Activated CD8-positive, alpha-beta memory T cell treated with anti-CD3 and anti-CD28 coated beads for 1 hour (primary cell): ENCODE measurements at regions not wholly inside any gene's neighbourhood (a gene's known extent, or its start where the extent isn't known, plus 50 kb on each side); places are given as distances from the start of the nearest gene placed in this dataset.

ENCODE experiments used
- DNase-seq, 2 donors: peaks; one replicate each; pipeline ENCODE4 v3.0.0-alpha.2; 2020; ENCODE audit warnings: low read depth in 1 of 2; ENCODE audit errors: extremely low read depth in 1 of 2

DNA sequence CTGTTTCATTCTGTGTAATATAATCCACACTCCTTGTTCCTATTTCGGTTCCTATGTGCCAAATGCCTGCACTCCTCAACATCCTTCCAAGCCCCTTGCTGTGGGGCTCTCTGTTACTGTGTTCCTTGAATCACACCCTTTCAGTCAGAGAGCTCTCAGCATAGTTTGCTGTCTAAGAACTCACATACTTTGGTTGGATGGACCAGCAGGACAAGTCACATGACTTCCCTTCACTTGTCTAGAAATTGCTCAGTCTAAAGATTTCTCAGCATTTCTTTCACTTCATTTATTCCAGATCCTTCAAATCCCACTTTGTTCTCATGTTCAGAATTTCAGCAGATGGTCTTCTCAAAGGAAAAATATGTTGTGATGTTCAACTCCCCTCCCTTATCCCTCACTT, 203.5 kb upstream of the PFN2 start:
- DNase-seq: no peak

DNA sequence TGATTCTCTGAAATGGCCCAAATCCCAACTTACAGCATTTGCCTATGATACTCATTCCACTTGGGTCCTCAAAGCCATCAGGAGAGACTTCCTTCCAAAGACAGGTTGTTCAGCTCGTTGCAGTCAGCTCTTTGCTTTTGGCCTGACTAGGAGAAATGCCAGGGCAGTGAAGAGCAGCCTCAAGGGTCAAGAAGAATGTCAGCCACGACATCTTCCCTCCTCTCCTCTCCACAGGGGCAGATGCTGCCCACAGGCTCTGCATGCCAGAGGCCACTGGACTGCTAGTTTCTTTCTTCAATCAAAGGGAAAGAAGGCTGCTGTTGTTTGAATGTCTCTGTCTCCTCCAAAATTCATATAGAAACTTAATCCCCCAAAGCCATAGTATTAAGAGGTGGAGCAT, 201.7 kb upstream of the PFN2 start:
- DNase-seq: no peak

DNA sequence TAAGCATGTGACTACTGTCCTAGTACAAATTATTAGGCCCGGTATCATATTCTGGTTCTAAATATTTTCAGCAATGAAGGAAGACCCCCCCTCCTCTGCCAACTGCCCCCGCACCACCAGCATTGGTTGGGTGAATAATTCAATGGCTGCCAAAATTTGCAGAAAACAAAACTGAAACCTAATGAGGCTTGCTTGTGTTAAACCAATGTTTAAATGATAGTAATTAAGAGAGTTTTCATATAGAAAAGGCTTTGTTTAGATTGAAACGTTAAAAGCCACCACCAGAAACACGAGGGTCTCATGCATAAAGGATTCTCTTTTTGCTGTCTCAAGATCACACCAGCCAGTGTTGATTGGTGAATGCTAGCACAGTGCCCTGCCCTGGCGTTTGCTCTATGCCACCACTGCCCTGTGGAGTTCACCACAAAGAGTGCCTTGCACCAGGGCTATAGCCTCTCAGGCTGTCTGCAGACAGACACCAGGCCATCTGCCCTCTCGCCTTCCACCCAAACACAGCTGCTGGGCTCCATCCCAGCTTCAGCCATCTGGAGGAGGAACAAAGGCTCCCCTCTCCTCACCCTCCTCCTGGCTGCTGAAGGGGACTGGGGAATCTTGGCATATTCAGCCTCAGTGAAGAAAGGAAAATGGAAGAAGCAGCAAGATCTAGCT, 200.3 kb upstream of the PFN2 start:
- no peak for DNase-seq

DNA sequence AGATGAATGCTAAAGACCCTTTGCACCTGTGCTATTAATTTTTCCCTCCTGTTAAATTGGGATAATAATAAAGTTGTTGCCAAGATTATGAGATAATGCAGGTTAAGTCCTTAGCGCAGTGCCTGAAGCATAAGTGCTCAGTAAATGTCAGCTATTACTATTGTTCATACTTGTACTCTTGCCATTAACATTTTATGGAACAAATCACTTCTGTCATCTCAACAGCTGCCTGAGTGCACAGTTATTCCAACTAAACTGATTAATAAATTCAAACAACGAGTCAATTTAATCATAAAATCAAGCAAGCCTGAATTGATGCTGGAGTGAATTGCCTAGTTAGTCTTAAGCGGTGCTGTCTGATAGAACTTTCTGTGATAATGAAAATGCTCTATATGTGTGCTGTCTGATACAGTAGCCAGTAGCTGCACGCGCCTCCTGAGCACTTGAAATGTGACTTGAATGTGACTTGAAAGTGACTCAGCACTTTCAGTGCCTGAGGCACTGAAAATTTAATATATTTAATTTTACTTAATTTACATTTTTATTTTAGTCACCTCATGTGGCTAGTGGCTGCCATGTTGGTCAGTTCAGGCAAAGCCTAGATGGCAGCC, 198.7 kb upstream of the PFN2 start:
- no peak for DNase-seq

DNA sequence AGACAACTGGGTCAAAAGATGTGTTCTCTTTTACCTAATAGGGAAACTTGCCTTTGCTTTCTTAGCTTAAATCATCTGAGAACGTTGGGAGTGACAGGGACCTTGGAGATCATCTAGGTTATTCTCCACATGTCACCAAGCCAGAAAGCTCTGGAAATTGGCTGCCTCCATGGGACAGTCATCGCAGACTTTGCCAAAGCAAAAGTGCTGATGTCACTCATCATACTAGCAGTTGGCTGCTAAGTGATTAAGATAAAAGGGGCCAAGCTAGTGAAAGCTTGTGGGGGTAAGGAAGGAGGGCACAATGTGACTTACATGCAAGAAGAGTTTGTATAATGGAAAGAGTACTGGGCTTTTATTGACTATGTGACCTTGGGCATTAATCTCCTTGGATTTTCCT, 198.0 kb upstream of the PFN2 start:
- DNase-seq: no peak

DNA sequence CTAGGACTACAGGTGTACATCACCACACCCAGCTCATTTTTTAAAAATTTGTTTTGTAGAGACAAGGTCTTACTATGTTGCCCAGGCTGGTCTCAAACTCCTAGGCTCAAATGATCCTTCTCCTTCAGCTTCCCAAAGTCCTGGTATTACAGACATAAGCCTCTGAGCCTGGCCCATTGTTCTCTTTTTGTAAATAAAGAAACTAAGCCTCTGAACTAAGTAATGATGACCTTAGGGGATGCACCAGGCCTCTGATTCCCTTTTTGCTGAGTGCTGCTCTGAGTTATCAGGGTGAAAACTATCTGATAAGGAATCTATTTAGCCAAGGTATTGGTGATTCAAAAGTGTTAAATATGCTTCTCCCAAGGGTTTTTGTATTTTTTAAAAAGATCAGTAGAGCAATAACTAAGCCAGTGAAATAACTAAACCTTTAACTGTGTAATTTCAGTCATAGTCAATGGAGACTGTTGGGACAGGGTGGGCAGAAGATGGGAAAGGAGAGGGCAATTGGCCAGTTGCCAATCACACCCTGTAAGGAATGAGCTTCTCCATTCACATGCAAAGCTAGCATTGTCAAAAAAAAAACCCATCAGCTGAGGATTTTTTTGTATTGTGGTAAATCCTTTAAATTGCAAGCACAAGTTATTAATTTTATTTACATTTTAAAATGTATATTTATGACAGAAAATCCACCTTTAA, 194.8 kb upstream of the PFN2 start:
- DNase-seq: no peak

DNA sequence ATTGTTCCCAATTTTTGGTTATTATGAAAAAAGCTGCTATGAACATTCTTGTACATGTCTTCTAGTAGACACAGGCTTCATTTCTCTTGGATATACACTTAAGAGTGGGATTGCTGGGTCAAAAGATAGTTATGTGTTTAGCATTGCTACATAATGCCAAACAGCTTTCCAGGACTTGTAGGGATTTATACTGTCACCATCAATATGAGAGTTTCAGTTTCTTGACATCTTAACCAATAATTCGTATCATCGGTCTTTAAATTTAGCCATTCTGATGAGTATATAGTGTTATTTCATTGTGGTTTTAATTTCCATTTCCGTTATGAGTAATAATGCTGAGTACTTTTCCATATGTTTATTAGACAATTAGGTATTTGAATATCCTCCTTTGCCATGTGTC, 190.3 kb upstream of the PFN2 start:
- no peak for DNase-seq

DNA sequence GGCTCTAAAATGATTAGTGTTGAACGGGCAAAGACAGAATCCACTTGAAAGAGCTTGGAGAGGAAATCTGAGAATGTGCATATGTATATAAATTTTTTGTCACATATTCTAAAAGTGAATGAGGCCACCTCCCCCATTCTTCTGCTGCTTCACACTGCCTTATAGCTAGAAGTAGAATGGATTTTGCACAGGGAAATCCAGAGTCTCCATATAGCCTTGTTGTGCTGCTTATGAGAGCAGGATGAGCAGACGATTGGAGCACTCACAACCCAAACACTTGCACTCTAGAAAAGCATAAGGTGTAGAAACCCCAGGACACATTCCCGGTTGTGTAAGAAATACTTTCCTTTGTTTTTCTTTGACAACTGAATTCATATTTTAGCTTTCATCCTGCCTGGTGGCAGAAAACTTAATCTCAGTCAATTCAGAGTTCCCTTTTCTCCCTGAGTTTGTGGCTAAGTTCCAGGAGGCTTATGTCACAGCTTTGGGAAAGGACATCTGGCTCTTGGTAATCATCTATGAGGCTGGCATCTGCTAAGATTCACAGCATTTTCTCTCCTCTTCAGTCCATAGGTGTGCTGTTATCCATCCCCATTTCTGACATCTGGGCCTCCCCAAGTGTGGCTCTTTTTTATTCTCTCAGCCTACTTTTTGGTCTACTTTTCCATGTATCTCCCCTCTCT, 188.4 kb upstream of the PFN2 start:
- no peak for DNase-seq

DNA sequence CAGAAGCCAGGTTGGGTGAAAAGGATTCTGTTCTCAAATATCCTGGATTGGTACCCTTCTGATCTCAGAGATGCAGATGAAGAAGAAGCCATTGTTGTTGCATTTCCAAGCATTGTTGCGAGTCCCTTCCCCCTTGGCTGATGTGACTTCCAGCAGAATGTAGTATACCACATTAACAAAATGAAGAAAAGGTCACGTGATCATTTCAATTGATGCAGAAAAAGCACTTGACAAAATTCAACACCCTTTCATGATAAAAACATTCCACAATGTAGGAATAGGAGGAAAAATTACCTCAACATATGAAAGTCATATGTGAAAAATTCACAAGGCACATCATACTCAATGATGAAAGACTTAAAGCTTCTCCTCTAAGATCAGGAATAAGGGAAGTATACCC, 181.9 kb upstream of the PFN2 start:
- no peak for DNase-seq

DNA sequence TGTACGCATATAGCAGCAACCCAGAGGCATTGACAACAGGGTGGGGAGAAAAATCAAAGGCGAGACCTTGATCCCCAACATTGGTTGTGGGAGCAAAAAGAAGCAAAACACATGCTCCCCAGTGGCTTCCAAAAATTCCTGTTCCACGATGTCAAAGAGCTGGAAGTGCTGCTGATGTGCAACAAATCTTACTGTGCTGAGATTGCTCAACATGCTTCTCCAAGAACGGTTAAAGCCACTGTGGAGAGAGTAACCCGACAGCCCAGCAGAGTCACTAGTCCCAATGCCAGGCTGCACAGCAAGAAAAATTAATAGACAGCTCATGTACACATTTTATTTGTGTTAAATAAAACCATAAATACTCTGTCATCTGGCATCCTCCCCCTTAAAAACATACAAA, 179.9 kb upstream of the PFN2 start:
- DNase-seq: no peak

DNA sequence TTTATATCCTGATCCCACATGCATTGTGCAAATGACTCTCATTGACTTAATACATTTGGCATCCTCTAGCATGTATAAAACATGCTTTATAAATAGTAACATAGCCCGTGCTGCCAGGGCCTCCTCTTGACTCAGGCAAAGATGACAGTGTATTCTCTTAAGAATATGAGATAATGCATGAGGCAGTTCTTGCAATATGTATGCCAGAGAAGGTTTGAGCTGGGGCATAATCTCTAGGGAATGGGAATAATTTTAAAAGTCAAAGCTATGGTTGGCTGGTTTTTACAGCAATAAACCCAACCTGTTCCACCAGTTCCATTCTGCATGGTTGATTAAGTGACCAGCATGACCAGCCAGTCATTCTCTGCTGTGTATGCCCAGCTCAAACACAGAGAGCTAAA, 179.0 kb upstream of the PFN2 start:
- DNase-seq: no peak

DNA sequence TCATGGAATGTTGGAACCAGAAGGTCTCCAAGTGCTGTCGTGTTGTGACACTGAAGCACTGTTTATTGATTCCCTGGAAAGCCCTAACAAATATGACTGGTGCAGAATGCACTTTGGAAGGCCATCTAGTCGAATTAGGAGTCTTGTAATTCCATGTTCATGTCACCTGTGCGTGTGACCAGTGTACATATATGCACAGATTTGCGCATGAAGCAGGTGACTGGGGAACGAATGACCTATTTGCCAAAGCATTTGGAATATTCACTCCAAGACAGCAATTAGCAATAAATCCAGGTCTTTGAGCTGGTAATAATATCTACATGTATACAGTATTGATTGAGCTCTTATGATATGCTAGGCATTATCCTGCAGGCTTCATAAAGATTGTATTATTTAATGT, 177.5 kb upstream of the PFN2 start:
- DNase-seq: no peak

DNA sequence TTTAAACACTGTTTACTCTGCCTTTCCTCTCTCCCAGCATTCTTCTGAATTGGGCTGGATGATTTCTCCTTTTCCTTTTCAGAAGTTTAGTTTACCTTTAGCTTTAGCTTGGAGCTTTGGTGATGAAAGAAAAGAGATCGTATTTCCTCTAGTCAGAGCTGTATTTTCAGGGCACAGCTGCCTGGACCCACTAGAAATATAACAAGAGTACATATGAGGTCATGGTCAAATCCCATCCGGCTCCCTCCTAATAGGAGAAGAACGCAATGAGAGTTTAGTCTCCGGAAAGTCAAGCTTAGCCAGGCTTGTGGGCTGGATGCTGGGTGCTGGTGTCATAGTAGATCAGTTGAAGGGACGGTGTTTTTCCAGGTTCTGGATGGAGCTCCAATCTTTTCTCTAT, 177.1 kb upstream of the PFN2 start:
- no peak for DNase-seq

DNA sequence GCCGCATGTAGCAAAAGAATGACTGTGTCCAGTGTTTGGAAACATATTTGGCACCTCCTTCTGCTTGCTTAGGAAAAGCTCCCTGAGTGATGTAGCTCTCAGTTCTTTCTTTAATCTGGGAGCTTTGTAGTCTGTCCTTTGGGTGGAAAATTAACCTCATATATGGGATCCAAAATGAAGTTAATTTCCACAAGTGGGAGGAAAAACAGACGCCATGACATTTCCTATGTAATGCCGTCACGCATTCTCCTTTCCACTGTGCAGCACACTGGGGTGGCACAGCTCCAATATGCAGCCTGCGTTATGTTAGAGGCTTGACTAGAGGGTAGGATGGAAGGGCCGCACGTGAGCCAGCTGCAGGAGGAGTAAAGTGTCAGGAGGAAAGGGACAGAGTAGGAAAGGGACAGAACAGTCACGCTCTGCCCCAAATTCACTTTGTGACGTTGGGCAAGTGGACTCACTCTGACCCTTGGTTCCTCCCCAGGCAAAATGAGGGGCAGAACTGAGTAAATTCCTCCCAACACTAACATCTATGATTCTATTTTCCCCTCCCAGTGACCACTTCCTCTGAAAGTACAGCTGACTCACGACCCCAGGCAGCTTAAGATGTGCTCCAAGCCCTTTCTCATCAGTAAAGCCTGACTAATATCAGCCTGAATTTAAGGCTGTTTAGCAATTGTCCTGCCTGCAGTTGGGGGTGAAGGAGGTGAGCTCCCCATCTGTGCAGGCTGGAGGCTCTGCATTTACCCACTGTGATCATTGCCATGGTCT, 176.5 kb upstream of the PFN2 start:
- no peak for DNase-seq

DNA sequence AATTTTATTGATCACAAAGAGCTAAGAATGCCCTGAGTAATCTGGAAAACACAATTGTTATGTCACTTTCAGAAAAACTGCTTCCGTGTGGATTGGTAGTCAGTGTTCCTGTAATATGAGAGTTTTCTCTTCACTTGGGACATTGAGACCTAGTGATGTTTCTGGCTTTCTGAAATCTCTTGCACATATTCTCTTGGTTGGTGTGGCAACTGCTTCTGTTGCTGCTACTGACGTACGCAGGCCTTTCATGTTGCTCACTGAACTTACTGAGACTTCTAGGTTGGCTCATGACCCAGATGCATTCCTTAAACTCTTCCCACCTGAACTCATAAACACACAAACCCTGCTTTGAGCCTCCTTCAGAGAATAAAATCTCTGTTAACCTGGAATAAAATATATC, 175.0 kb upstream of the PFN2 start:
- no peak for DNase-seq

DNA sequence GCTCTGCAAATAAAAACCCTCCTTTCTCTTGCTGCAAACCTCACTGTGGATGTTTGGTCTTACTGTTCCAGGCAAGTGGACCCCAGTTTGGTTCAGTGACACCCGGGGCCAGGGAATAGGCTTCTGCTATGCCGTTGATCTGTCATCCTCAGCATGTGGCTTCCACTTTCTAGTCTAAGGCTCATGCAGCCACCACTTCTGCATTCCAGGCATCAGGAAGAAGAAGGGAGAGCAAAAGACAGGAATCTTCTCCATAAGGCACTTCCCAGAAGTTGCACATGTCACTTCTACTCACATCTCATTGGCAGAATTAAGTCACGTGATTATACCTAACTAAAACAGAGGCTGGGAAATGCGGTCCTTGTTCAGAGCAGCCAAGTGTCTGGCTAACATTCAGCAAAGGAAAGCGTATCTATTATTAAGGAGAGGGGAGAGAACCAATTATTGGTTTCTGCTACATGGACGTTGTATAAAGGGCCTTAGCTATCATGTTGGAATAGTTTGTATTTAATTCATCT, 173.6 kb upstream of the PFN2 start:
- no peak for DNase-seq

DNA sequence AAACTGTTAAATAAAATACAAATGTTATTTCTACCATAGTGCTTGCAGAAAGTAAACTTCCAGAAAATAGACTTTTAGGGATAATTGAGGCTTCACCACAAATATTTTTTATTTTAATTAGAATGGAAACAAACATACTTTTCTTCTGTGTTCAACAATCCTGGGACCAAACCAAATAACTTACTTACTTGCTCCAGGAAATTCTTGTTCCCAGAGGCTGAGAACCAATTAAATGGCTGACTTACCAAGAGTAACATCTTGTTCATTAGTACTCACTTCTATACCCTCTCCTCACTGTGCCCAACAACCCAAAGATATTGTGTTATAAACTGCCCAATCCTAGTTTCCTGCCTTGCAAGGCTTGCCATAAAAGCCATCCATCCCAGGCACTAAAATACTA, 172.2 kb upstream of the PFN2 start:
- no peak for DNase-seq

DNA sequence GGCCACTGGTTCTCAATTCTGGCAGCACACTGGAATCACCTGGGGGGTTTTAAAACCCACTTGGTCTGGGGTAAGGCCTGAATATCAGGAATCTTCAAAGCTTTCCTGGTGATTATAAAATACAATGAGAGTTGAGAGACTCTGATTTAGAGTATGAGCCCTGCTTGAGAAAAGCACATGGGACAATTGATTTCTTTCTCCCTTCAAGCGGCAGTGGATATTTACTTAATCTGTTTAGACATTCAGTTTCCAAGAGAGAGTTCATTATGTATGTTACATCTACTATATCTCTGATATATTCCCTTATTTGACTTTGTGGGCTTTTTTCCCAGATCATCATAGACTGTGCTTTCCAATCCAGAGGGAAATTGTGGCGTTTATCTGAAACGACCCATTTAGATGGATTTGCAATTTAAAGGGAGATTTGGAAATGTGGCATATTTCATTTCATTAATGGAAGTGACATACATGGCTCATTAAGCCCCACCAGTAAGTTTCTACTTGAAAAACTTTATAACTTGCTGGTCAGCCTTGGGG, 171.2 kb upstream of the PFN2 start:
- DNase-seq: no peak

DNA sequence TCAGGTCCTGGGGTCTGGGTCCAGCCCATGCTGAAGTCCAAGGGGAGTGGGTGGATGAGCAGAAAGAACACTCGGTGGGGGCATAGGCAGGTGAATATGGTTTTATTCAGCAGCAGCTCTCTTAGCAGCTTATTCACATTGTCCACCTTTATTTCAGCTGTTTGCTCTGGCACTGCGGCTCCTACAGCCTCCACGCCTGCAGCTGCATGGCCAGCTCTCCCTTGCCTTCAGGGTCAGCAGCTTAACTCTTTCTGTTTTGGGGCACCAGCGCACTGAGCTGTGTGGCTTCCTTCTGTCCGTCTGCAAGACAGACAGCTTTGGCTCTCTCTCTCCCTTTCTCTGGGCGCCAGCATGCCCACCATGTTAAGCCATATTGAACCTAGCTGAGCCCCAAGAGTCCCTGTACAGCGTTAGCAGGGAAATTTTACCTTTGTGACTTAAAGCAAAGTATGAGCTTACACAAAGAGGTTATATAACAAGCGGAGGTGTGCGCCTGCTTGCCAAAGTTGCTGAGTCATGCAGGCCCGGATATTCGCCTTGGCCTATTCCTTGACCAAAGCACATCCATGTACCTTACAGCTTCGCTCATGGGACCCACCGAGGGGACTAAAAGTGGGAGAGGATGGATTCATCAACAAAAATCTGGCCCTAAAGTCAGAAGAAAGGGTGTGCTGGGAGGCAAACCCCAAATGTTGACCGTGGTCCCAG, 170.1 kb upstream of the PFN2 start:
- no peak for DNase-seq

DNA sequence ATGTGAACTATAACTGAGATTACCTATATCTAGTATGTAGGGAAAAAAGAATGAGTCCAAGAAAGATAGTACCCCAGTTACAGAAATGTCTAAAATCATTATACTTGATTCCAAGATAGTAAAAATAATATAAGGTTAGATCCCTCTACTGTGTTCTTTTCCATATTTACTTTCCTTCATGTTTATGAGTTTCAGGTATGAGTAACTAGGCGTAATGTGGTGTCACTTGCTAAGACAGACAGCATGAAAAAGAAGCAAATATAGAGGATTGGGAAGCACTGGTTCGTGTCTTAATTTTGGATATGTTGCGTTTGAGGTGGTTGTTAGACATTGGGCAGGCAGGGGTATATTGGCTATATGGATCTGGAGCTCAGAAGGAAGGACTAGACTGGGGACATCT, 168.1 kb upstream of the PFN2 start:
- no peak for DNase-seq
